Adrenal gland (tissue), 5 donors: ENCODE measurements at regions not wholly inside any gene's neighbourhood (a gene's known extent, or its start where the extent isn't known, plus 50 kb on each side); places are given as distances from the start of the nearest gene placed in this dataset.

Experiments
- CTCF ChIP-seq, 6 experiments: fragments of 450-650 bp in 4 of 6; fragments of 200-600 bp in 2 of 6; sonication (generic) in 1 of 6; IDR thresholded peaks; 1 replicate in 5 of 6; 2 replicates in 1 of 6; pipeline versions ENCODE4 v1.5.1 to v1.8.0; 2016 to 2021; ENCODE audit warnings: antibody characterized with exemption in 6 of 6, mild to moderate bottlenecking in 2 of 6, moderate library complexity in 1 of 6
- POLR2A ChIP-seq, 2 donors: fragments of 450-650 bp; IDR thresholded peaks; one replicate each; pipeline ENCODE4 v1.6.1; 2017; ENCODE audit warnings: antibody characterized with exemption in 2 of 2, mild to moderate bottlenecking in 2 of 2, moderate library complexity in 1 of 2
- donor health status: DM: no; HTN: no; CAD: no.

- no peak for TF ChIP-seq POLR2A (IDR thresholded peaks at IDR 0.05)
- TF ChIP-seq CTCF (IDR thresholded peaks at IDR 0.05): no peak
These were observed 125.8 kb upstream of the STARD13 start for GRCh38 chr13:33411312-33411711.
